H1 (cell line): ENCODE measurements at regions not wholly inside any gene's neighbourhood (a gene's known extent, or its start where the extent isn't known, plus 50 kb on each side); places are given as distances from the start of the nearest gene placed in this dataset.

ENCODE experiments used
- CTCF ChIA-PET: fragments of 300-600 bp; sonication (Branson Sonifier 250); formaldehyde crosslinking; loops from one replicate; lab custom pipeline; 2021; ENCODE audit not compliant: partially characterized antibody; lab: Charles Lee
- POLR2A ChIA-PET: fragments of 300-600 bp; sonication (Branson Sonifier 250); formaldehyde crosslinking; loops from one replicate; lab custom pipeline; 2021; ENCODE audit warnings: inconsistent platforms; ENCODE audit not compliant: partially characterized antibody; lab: Charles Lee
- DNase-seq, 2 experiments: peaks; one replicate each; pipeline versions ENCODE4 v3.0.0 to v3.0.0-alpha.2; 2010 to 2022; ENCODE audit warnings: low spot score in 2 of 2, low read depth in 1 of 2, mixed read lengths in 1 of 2
- FAIRE-seq: peaks from 2 replicates; lab custom pipeline; 2011; peaks lifted over from hg19 to GRCh38; lab: Jason Lieb, UNC
- H2AFZ ChIP-seq: 2 replicates; pipeline ENCODE4 v1.8.1; 2012; ENCODE audit warnings: low read length, inconsistent platforms
- H2AK5ac ChIP-seq: 2 replicates; pipeline ENCODE4 v1.6.1; 2013; ENCODE audit warnings: low read depth, low read length
- H2BK120ac ChIP-seq: replicated peaks from 2 replicates; pipeline ENCODE3; 2013; ENCODE audit warnings: low read depth, low read length, inconsistent platforms
- H2BK12ac ChIP-seq: 2 replicates; pipeline ENCODE4 v1.6.1; 2013; ENCODE audit warnings: low read depth, low read length
- H2BK15ac ChIP-seq: 2 replicates; pipeline ENCODE4 v1.6.1; 2013; ENCODE audit warnings: low read length
- H2BK20ac ChIP-seq: 2 replicates; pipeline ENCODE4 v1.6.1; 2013; ENCODE audit warnings: low read length
- H2BK5ac ChIP-seq: 2 replicates; pipeline ENCODE4 v1.6.1; 2013; ENCODE audit warnings: low read depth, low read length
- H3K14ac ChIP-seq: 2 replicates; pipeline ENCODE4 v1.6.1; 2013; ENCODE audit warnings: inconsistent platforms; ENCODE audit not compliant: insufficient read length
- H3K18ac ChIP-seq: 2 replicates; pipeline ENCODE4 v1.6.1; 2013; ENCODE audit warnings: low read length; ENCODE audit errors: extremely low read depth
- H3K23ac ChIP-seq: 2 replicates; pipeline ENCODE4 v1.6.1; 2013; ENCODE audit warnings: inconsistent platforms; ENCODE audit not compliant: insufficient read length
- H3K23me2 ChIP-seq: 2 replicates; pipeline ENCODE4 v1.6.1; 2013; ENCODE audit warnings: low read depth, low read length
- H3K27ac ChIP-seq: 2 replicates; pipeline ENCODE4 v1.6.1; 2011; ENCODE audit warnings: low read depth, low read length, inconsistent platforms
- H3K27me3 ChIP-seq, 4 experiments: replicated peaks in 1 of 4; 1 replicate in 1 of 4; 2 replicates in 3 of 4; pipeline versions ENCODE4 v1.6.1 to v1.8.1; 2011 to 2013; ENCODE audit warnings: low read length in 3 of 4, mild to moderate bottlenecking in 3 of 4, inconsistent platforms in 2 of 4, mixed read lengths in 2 of 4, moderate library complexity in 1 of 4; ENCODE audit not compliant: control insufficient read depth in 3 of 4, insufficient read depth in 3 of 4; ENCODE audit errors: extremely low read depth in 1 of 4
- H3K36me3 ChIP-seq, 4 experiments: 2 replicates each; pipeline versions ENCODE4 v1.6.1 to v1.8.1; 2011 to 2013; ENCODE audit warnings: mild to moderate bottlenecking in 4 of 4, low read length in 3 of 4, moderate library complexity in 2 of 4, control low read depth in 1 of 4, inconsistent platforms in 1 of 4; ENCODE audit not compliant: insufficient read depth in 4 of 4, control insufficient read depth in 2 of 4
- H3K4ac ChIP-seq: replicated peaks from 2 replicates; pipeline ENCODE3; 2013; ENCODE audit warnings: low read length, low read depth, mixed read lengths, inconsistent platforms; ENCODE audit not compliant: insufficient read length
- H3K4me1 ChIP-seq, 4 experiments: replicated peaks in 1 of 4; 1 replicate in 1 of 4; 2 replicates in 3 of 4; pipeline versions ENCODE4 v1.6.1 to v1.8.1; 2011 to 2013; ENCODE audit warnings: low read length in 3 of 4, inconsistent platforms in 2 of 4, mixed read lengths in 1 of 4; ENCODE audit not compliant: insufficient read depth in 4 of 4, control insufficient read depth in 3 of 4
- H3K4me2 ChIP-seq, 2 experiments: 2 replicates each; pipeline versions ENCODE4 v1.6.1 to v1.8.1; 2011 to 2013; ENCODE audit warnings: low read depth in 2 of 2, low read length in 2 of 2, control low read depth in 1 of 2, inconsistent platforms in 1 of 2, mild to moderate bottlenecking in 1 of 2; ENCODE audit not compliant: insufficient read depth in 1 of 2
- H3K4me3 ChIP-seq, 4 experiments: fragments of 200-600, 300-600 bp in 1 of 4; sonication (generic), shearing (Covaris generic), sonication (Bioruptor Twin) in 1 of 4; 2 replicates each; pipeline versions ENCODE4 v1.5.1 to v1.8.1; 2011 to 2016; ENCODE audit warnings: low read length in 4 of 4, low read depth in 3 of 4, control low read depth in 2 of 4, inconsistent platforms in 2 of 4, mild to moderate bottlenecking in 2 of 4, mixed read lengths in 1 of 4, moderate library complexity in 1 of 4; ENCODE audit not compliant: insufficient read depth in 2 of 4; ENCODE audit errors: extremely low read depth in 1 of 4
- H3K56ac ChIP-seq: replicated peaks from 2 replicates; pipeline ENCODE3; 2013; ENCODE audit warnings: low read depth, mild to moderate bottlenecking, mixed read lengths, low read length, inconsistent platforms; ENCODE audit not compliant: insufficient read length
- H3K79me1 ChIP-seq: 2 replicates; pipeline ENCODE4 v1.6.1; 2013; ENCODE audit warnings: low read depth, low read length, control low read depth
- H3K79me2 ChIP-seq, 2 experiments: 2 replicates each; pipeline versions ENCODE4 v1.6.1 to v1.8.1; 2012 to 2013; ENCODE audit warnings: low read length in 2 of 2, mild to moderate bottlenecking in 2 of 2, inconsistent platforms in 1 of 2; ENCODE audit not compliant: insufficient read depth in 2 of 2, control insufficient read depth in 1 of 2
- H3K9ac ChIP-seq, 4 experiments: replicated peaks in 1 of 4; 1 replicate in 1 of 4; 2 replicates in 3 of 4; pipeline versions ENCODE4 v1.6.1 to v1.8.1; 2011 to 2013; ENCODE audit warnings: low read depth in 3 of 4, low read length in 3 of 4, control low read depth in 2 of 4, mild to moderate bottlenecking in 2 of 4, moderate library complexity in 2 of 4, inconsistent platforms in 1 of 4; ENCODE audit errors: extremely low read depth in 1 of 4
- H3K9me3 ChIP-seq, 2 experiments: 2 replicates each; pipeline versions ENCODE4 v1.6.1 to v1.8.1; 2012 to 2013; ENCODE audit warnings: mild to moderate bottlenecking in 2 of 2, moderate library complexity in 2 of 2, control low read depth in 1 of 2, inconsistent platforms in 1 of 2, low read depth in 1 of 2, low read length in 1 of 2, mixed read lengths in 1 of 2; ENCODE audit not compliant: insufficient read depth in 2 of 2
- H4K20me1 ChIP-seq, 2 experiments: replicated peaks in 1 of 2; 2 replicates each; pipeline versions ENCODE3 to v1.8.1; 2011 to 2013; ENCODE audit warnings: inconsistent platforms in 2 of 2, low read length in 2 of 2, mild to moderate bottlenecking in 1 of 2; ENCODE audit not compliant: insufficient read depth in 2 of 2, control insufficient read depth in 1 of 2
- H4K5ac ChIP-seq: 2 replicates; pipeline ENCODE4 v1.6.1; 2013; ENCODE audit warnings: low read length, low read depth, mixed read lengths, inconsistent platforms; ENCODE audit not compliant: insufficient read length
- H4K8ac ChIP-seq: 2 replicates; pipeline ENCODE4 v1.8.0; 2013; ENCODE audit warnings: mild to moderate bottlenecking, moderate library complexity, low read length, inconsistent platforms; ENCODE audit not compliant: insufficient read depth; ENCODE audit errors: extremely low read depth
- H4K91ac ChIP-seq: replicated peaks from 2 replicates; pipeline ENCODE3; 2013; ENCODE audit warnings: low read length, mixed read lengths, inconsistent platforms; ENCODE audit not compliant: insufficient read length
- ASH2L ChIP-seq: fragments of 200-600, 300-600 bp; sonication (generic); IDR thresholded peaks from one replicate; pipeline ENCODE4 v1.7.1; 2017; ENCODE audit warnings: low read length
- CEBPB ChIP-seq: IDR thresholded peaks from 2 replicates; pipeline ENCODE4 v1.6.1; 2012; ENCODE audit warnings: low read depth, low read length
- CTBP2 ChIP-seq: IDR thresholded peaks from 2 replicates; pipeline ENCODE4 v1.7.0; 2011; ENCODE audit warnings: borderline replicate concordance, mild to moderate bottlenecking, moderate library complexity, mixed read lengths, low read length; ENCODE audit not compliant: insufficient read depth, insufficient read length
- EGR1 ChIP-seq: IDR thresholded peaks from 2 replicates; pipeline ENCODE4 v1.6.1; 2011; ENCODE audit warnings: low read depth, low read length, borderline replicate concordance
- EP300 ChIP-seq, 2 experiments: IDR thresholded peaks; 1 replicate in 1 of 2; 2 replicates in 1 of 2; pipeline ENCODE4 v1.6.1; 2011 to 2012; ENCODE audit warnings: low read depth in 2 of 2, low read length in 2 of 2, mild to moderate bottlenecking in 2 of 2, borderline replicate concordance in 1 of 2, inconsistent platforms in 1 of 2, moderate library complexity in 1 of 2
- JUND ChIP-seq: IDR thresholded peaks from 2 replicates; pipeline ENCODE4 v1.6.1; 2011; ENCODE audit warnings: mild to moderate bottlenecking, improper control_type of control experiment, low read length
- RXRA ChIP-seq: IDR thresholded peaks from 2 replicates; pipeline ENCODE4 v1.6.1; 2011; ENCODE audit warnings: low read depth, mild to moderate bottlenecking, low read length, moderate library complexity; ENCODE audit not compliant: insufficient read depth
- SAP30 ChIP-seq: fragments of 300-600 bp; sonication (generic); IDR thresholded peaks from 2 replicates; pipeline ENCODE4 v1.7.1; 2012; ENCODE audit warnings: low read length, moderate library complexity, mild to moderate bottlenecking, inconsistent platforms; ENCODE audit not compliant: insufficient read depth, insufficient replicate concordance
- SIX5 ChIP-seq: IDR thresholded peaks from 2 replicates; pipeline ENCODE4 v1.6.1; 2011; ENCODE audit warnings: mild to moderate bottlenecking, low read depth, low read length
- SRF ChIP-seq: IDR thresholded peaks from 2 replicates; pipeline ENCODE4 v1.6.1; 2011; ENCODE audit warnings: mild to moderate bottlenecking, low read depth, low read length, moderate library complexity
- TCF12 ChIP-seq: IDR thresholded peaks from 2 replicates; pipeline ENCODE4 v1.6.1; 2011; ENCODE audit warnings: low read depth, mild to moderate bottlenecking, low read length
- TEAD4 ChIP-seq: IDR thresholded peaks from 2 replicates; pipeline ENCODE4 v1.6.1; 2012; ENCODE audit warnings: low read depth, low read length, inconsistent platforms, mixed read lengths
- WGBS, 2 experiments: shearing (Covaris generic) in 1 of 2; methylation state at CpG; one replicate each; pipeline versions ENCODE4 v1.1.6 to v1.1.7; 2013 to 2015; ENCODE audit warnings: low lambda C conversion rate in 2 of 2, mixed read lengths in 2 of 2, inconsistent platforms in 1 of 2, low coverage in 1 of 2, missing lambda C conversion rate in 1 of 2; ENCODE audit not compliant: insufficient replicate concordance in 2 of 2, insufficient coverage in 1 of 2, insufficient read length in 1 of 2; ENCODE audit errors: extremely low coverage in 1 of 2, missing lambda C conversion rate in 1 of 2; 5-methylcytosine and 5-hydroxymethylcytosine counted together
- TF ChIP-seq, protein P1 (sequence below): IDR thresholded peaks from 2 replicates; pipeline ENCODE4 v1.6.1; 2012; ENCODE audit warnings: inconsistent platforms
- TF ChIP-seq, protein P2 (sequence below): IDR thresholded peaks from 2 replicates; pipeline ENCODE4 v1.6.1; 2011; ENCODE audit warnings: low read depth, mild to moderate bottlenecking, low read length; ENCODE audit not compliant: insufficient read depth

DNA sequence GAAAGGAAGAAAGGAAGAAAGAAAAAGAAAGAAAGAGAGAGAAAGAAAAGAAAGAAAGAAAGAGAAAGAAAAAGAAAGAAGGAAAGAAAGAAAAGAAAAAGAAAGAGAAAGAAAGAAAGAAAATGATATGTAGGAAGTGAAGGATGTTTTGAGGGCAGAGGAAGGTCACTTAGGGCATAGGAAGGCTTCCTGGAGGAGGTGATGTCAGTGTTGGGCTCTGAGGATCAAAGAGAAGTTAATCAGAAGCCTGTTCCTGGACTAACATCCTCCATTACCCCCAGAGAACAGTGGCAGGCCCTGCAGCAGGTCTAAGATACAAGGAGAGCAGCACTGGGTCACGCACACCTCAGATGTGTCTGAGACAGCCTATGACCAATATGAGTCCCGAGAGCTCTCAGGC lies 54.7 kb upstream of the CALN1 start:
- POLR2A ChIA-PET: no interaction called here
- no peak overlapping the region for H2BK120ac ChIP-seq
- no peak overlapping the region for H2BK12ac ChIP-seq
- no peak overlapping the region for H3K27ac ChIP-seq
- no peak overlapping the region for H3K4ac ChIP-seq
- H4K91ac ChIP-seq: no peak overlapping the region
- no peaks in the 10 kb centered on the region for H3K4me1 ChIP-seq
- H3K9me3 ChIP-seq: no peaks in the 10 kb centered on the region
- no peak overlapping the region for H3K4me2 ChIP-seq
- no peaks in the 10 kb centered on the region for H4K20me1 ChIP-seq
- H3K56ac ChIP-seq: no peak overlapping the region
- no peaks in the 10 kb centered on the region for H3K36me3 ChIP-seq
- no peak overlapping the region for H3K23ac ChIP-seq
- no peaks in the 10 kb centered on the region for H3K27me3 ChIP-seq
- WGBS, 2 experiments: 85% methylated on average over 2 of the region's 2 CpGs; no CpG with 5 or more reads in 1 of the 2 experiments
- FAIRE-seq (no peak), DNase-seq (no peak)
- no peak overlapping the region for H3K4me3 ChIP-seq
- no peak overlapping the region for H3K9ac ChIP-seq
- H3K14ac ChIP-seq: no peak overlapping the region
- no peaks in the 10 kb centered on the region for H3K79me1 ChIP-seq
- no peaks in the 10 kb centered on the region for H3K79me2 ChIP-seq
- no peak overlapping the region for H2BK15ac ChIP-seq
- no peak overlapping the region for H2BK5ac ChIP-seq
- CTCF ChIA-PET: interaction anchor here (0.6 kb wide), 1 partner anchor 461 kb away, joined by 3 read pairs; no protein-coding TSS in a partner anchor
- no peak overlapping the region for H2AK5ac ChIP-seq
- no peak overlapping the region for H2BK20ac ChIP-seq
- no peak overlapping the region for H4K8ac ChIP-seq
- no peak overlapping the region for H3K18ac ChIP-seq
- H2AFZ ChIP-seq: no peak overlapping the region
- H3K23me2 ChIP-seq: no peaks in the 10 kb centered on the region
- no peak overlapping the region for H4K5ac ChIP-seq
- TF ChIP-seq ASH2L: no peak
- no peak for TF ChIP-seq EGR1
- no peak for TF ChIP-seq SIX5
- no peak for TF ChIP-seq CTBP2
- TF ChIP-seq, protein P1, sequence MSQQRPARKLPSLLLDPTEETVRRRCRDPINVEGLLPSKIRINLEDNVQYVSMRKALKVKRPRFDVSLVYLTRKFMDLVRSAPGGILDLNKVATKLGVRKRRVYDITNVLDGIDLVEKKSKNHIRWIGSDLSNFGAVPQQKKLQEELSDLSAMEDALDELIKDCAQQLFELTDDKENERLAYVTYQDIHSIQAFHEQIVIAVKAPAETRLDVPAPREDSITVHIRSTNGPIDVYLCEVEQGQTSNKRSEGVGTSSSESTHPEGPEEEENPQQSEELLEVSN: no peak
- TF ChIP-seq RXRA: no peak
- no peak for TF ChIP-seq JUND
- no peak for TF ChIP-seq EP300 (IDR thresholded peaks at IDR 0.05; ENCODE audit: borderline replicate concordance in 1 of 2, low read depth in 2 of 2, low read length in 2 of 2)
- TF ChIP-seq CEBPB: no peak
- TF ChIP-seq, protein P2, sequence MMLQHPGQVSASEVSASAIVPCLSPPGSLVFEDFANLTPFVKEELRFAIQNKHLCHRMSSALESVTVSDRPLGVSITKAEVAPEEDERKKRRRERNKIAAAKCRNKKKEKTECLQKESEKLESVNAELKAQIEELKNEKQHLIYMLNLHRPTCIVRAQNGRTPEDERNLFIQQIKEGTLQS: no peak
- TF ChIP-seq SAP30: no peak
- TF ChIP-seq TCF12: no peak
- no peak for TF ChIP-seq SRF
- TF ChIP-seq TEAD4: no peak
